Endothelial cell of umbilical vein (primary cell): ENCODE measurements at regions not wholly inside any gene's neighbourhood (a gene's known extent, or its start where the extent isn't known, plus 50 kb on each side); places are given as distances from the start of the nearest gene placed in this dataset.

Source experiments
- EZH2 ChIP-seq: IDR thresholded peaks from 2 replicates; pipeline ENCODE4 v1.6.1; 2012; ENCODE audit warnings: borderline replicate concordance, low read depth, mild to moderate bottlenecking, moderate library complexity, low read length, inconsistent platforms; ENCODE audit not compliant: severe bottlenecking
- FOS ChIP-seq: IDR thresholded peaks from 2 replicates; pipeline ENCODE4 v1.6.1; 2011; ENCODE audit warnings: mild to moderate bottlenecking, low read length, moderate library complexity, borderline replicate concordance; ENCODE audit not compliant: insufficient read depth
- GATA2 ChIP-seq: IDR thresholded peaks from 2 replicates; pipeline ENCODE4 v1.7.0; 2011; ENCODE audit warnings: low read depth, mild to moderate bottlenecking, moderate library complexity, mixed read lengths, low read length; ENCODE audit not compliant: insufficient read length, insufficient read depth
- JUN ChIP-seq: IDR thresholded peaks from 2 replicates; pipeline ENCODE4 v1.6.1; 2011; ENCODE audit warnings: borderline replicate concordance, low read depth; ENCODE audit not compliant: insufficient read length, insufficient read depth
- POLR2A ChIP-seq: IDR thresholded peaks from 2 replicates; pipeline ENCODE4 v1.6.1; 2012; ENCODE audit warnings: low read depth, mild to moderate bottlenecking, control low read depth, low read length
- POLR2AphosphoS5 ChIP-seq: IDR thresholded peaks from 2 replicates; pipeline ENCODE4 v1.6.1; 2012; ENCODE audit warnings: low read depth, mild to moderate bottlenecking, control low read depth, low read length, moderate library complexity; ENCODE audit not compliant: insufficient read depth
- TF ChIP-seq, protein P1 (sequence below), 2 donors: IDR thresholded peaks; 1 replicate in 1 of 2; 2 replicates in 1 of 2; pipeline ENCODE4 v1.5.1; 2011; ENCODE audit warnings: low read length in 2 of 2, mild to moderate bottlenecking in 2 of 2, moderate library complexity in 2 of 2, control low read depth in 1 of 2, inconsistent platforms in 1 of 2, low read depth in 1 of 2; ENCODE audit not compliant: insufficient read depth in 1 of 2; ENCODE audit errors: extremely low read depth in 1 of 2
- TF ChIP-seq, protein P2 (sequence below): IDR thresholded peaks from 2 replicates; pipeline ENCODE4 v1.6.1; 2011; ENCODE audit not compliant: insufficient read depth, insufficient read length

DNA sequence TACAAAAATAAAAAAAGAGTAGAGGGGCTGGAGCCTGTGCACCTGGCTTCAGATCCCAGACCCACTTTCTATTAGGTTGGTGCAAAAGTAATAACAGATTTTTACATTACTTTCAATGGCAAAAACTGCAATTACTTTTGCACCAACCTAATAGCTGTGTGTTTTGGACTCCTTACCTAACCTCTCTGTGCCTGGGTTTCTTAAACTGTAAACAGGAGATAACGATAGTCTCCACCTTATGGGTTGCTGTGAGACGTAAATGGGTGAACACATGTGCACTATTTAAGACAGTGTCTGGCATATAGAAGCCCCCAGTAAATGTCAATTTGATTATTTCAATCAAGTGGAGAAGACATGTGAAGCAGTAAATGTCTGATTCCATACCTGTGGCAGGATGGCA lies 89.7 kb downstream of the TFAP2C start:
- no peak for TF ChIP-seq POLR2A
- TF ChIP-seq, protein P1, sequence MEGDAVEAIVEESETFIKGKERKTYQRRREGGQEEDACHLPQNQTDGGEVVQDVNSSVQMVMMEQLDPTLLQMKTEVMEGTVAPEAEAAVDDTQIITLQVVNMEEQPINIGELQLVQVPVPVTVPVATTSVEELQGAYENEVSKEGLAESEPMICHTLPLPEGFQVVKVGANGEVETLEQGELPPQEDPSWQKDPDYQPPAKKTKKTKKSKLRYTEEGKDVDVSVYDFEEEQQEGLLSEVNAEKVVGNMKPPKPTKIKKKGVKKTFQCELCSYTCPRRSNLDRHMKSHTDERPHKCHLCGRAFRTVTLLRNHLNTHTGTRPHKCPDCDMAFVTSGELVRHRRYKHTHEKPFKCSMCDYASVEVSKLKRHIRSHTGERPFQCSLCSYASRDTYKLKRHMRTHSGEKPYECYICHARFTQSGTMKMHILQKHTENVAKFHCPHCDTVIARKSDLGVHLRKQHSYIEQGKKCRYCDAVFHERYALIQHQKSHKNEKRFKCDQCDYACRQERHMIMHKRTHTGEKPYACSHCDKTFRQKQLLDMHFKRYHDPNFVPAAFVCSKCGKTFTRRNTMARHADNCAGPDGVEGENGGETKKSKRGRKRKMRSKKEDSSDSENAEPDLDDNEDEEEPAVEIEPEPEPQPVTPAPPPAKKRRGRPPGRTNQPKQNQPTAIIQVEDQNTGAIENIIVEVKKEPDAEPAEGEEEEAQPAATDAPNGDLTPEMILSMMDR (IDR thresholded peaks at IDR 0.05; ENCODE audit: extremely low read depth in 1 of 2, insufficient read depth in 1 of 2, low read depth in 1 of 2, low read length in 2 of 2), result no peak
- TF ChIP-seq FOS, result no peak
- TF ChIP-seq POLR2AphosphoS5, result no peak
- no peak for TF ChIP-seq EZH2
- TF ChIP-seq GATA2, result no peak
- TF ChIP-seq, protein P2, sequence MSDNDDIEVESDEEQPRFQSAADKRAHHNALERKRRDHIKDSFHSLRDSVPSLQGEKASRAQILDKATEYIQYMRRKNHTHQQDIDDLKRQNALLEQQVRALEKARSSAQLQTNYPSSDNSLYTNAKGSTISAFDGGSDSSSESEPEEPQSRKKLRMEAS, result no peak
- no peak for TF ChIP-seq JUN
